ENCODE measurements at regions not wholly inside any gene's neighbourhood (a gene's known extent, or its start where the extent isn't known, plus 50 kb on each side); places are given as distances from the start of the nearest gene placed in this dataset.
A peak's percentile ranks its signal among the peaks of the same experiment; 100 is the strongest.

DNA sequence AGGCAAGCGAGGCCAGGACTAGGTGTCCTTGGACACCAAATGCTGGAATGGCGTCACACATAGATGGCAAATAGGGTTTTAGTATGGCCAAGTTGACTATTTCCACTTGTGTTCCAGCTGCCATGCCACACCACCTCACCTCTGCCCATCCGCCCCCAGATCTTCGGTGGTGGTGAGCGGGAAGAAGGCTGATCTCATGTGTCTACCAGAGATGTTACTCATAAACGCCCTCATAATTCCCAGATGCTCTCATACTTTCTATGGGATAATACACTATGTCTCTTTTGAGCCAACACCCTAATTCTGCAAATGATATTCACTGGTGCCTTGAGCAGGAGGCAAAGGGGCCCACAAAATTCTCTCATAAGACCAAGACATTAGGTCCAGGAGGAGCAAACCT, 281.1 kb upstream of the FN1 start (continued):
- no peak for TF ChIP-seq GTF3C2 (IDR thresholded peaks at IDR 0.05; ENCODE audit: borderline replicate concordance, extremely low read depth, insufficient read length)

- no peak overlapping the region for H3K4me2 ChIP-seq (ENCODE audit: insufficient read depth, low read length)
- H3K79me2 ChIP-seq (ENCODE audit: control insufficient read depth, insufficient read depth, low read length): no peaks in the 10 kb centered on the region
- H3K9me1 ChIP-seq (ENCODE audit: control insufficient read depth, insufficient read depth, low read length): no peaks in the 10 kb centered on the region
- H4K20me1 ChIP-seq (replicated peaks; ENCODE audit: control insufficient read depth, insufficient read depth, low read length): no peaks in the 10 kb centered on the region
- H2AFZ ChIP-seq (ENCODE audit: low read depth, low read length): no peak overlapping the region
- H3K27ac ChIP-seq (ENCODE audit: extremely low read depth, low read depth, low read length): no peak overlapping the region
- WGBS (ENCODE audit: insufficient coverage, low coverage, missing lambda C conversion rate): 37% methylated on average over 2 of the region's 2 CpGs
- peaks cover 0 to 5% of the 10 kb centered on the region in 2 experiments; a peak in 1 of 5 replicates for H3K4me1 ChIP-seq (replicated peaks in 1 of 2; ENCODE audit: control insufficient read depth in 2 of 2, insufficient read depth in 2 of 2, low read length in 2 of 2)
- FAIRE-seq (no peak), ATAC-seq (no peak), DNase-seq (ENCODE audit: extremely low read depth in 1 of 4, low spot score in 3 of 4) (no peak)
- POLR2A ChIA-PET: no interaction called here
- TF ChIP-seq TGIF2 (CRISPR knock-in tag; IDR thresholded peaks at IDR 0.05) (no peak), ZNF274 (IDR thresholded peaks at IDR 0.05; ENCODE audit: borderline replicate concordance, low read depth, low read length) (no peak), CEBPG (CRISPR knock-in tag; IDR thresholded peaks at IDR 0.05) (no peak), CEBPG (tag; conservative IDR thresholded peaks at IDR 0.05 in 1 of 2, IDR thresholded peaks at IDR 0.05 in 1 of 2) (0 out of 4 replicates have a peak, but pooled peaks of 1 of the 2 experiments have one; percentile 15), SLC30A9 (CRISPR knock-in tag; IDR thresholded peaks at IDR 0.05) (no peak), DNMT1 (IDR thresholded peaks at IDR 0.05) (no peak), ZNF785 (CRISPR knock-in tag; IDR thresholded peaks at IDR 0.05) (no peak)
- TF ChIP-seq, protein P1, sequence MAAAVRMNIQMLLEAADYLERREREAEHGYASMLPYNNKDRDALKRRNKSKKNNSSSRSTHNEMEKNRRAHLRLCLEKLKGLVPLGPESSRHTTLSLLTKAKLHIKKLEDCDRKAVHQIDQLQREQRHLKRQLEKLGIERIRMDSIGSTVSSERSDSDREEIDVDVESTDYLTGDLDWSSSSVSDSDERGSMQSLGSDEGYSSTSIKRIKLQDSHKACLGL (CRISPR knock-in tag; IDR thresholded peaks at IDR 0.05; ENCODE audit: borderline replicate concordance, poor library complexity, severe bottlenecking): no peak
- no peaks in the 10 kb centered on the region for H3K9me3 ChIP-seq (replicated peaks; ENCODE audit: control insufficient read depth, insufficient read depth, low read depth, low read length)
- CTCF ChIA-PET (ENCODE audit: low intra/inter-chr PET ratio): no interaction called here
- intact Hi-C loops (cut with micrococcal nuclease): loop anchor here (10.0 kb wide), 2 partner anchors 112 to 258 kb away; no protein-coding TSS in a partner anchor
- no peaks in the 10 kb centered on the region for H3K27me3 ChIP-seq (ENCODE audit: control insufficient read depth in 2 of 2, insufficient read depth in 2 of 2, low read length in 2 of 2)
- in situ Hi-C loops (cut with MboI): no loop called here
- no peak overlapping the region for H3K9ac ChIP-seq (ENCODE audit: insufficient read depth in 1 of 2, low read depth in 2 of 2, low read length in 2 of 2)
- no TSS peak for BruUV-seq (replicated peaks)
- no peak overlapping the region for H3K4me3 ChIP-seq
- H3K36me3 ChIP-seq (ENCODE audit: control insufficient read depth, insufficient read depth, low read length): no peaks in the 10 kb centered on the region
Observed at GRCh38 chr2:215712871-215713790, 277.3 kb upstream of the FN1 start.
